ENCODE measurements at regions not wholly inside any gene's neighbourhood (a gene's known extent, or its start where the extent isn't known, plus 50 kb on each side); places are given as distances from the start of the nearest gene placed in this dataset.

DNA sequence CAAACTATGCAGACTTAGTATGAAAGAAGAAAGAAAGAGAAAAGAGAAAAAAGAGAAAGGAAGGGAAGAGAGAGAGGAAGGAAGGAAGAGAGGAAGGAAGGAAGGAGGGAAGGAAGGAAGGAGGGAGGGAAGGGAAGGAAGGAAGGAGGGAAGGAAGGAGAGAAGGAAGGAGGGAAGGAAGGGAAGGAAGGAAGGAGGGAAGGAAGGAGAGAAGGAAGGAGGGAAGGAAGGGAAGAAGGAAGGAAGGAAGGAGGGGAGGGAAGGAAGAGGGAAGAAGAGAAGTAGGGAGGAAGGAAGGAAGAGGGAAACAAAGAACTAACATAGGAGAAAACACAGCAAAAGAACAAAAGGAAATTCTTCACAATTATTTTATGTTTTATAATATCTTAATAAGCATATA is 502.1 kb downstream of the SOX6 start:
- TF ChIP-seq, protein P1, sequence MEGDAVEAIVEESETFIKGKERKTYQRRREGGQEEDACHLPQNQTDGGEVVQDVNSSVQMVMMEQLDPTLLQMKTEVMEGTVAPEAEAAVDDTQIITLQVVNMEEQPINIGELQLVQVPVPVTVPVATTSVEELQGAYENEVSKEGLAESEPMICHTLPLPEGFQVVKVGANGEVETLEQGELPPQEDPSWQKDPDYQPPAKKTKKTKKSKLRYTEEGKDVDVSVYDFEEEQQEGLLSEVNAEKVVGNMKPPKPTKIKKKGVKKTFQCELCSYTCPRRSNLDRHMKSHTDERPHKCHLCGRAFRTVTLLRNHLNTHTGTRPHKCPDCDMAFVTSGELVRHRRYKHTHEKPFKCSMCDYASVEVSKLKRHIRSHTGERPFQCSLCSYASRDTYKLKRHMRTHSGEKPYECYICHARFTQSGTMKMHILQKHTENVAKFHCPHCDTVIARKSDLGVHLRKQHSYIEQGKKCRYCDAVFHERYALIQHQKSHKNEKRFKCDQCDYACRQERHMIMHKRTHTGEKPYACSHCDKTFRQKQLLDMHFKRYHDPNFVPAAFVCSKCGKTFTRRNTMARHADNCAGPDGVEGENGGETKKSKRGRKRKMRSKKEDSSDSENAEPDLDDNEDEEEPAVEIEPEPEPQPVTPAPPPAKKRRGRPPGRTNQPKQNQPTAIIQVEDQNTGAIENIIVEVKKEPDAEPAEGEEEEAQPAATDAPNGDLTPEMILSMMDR (conservative IDR thresholded peaks at IDR 0.05), result no peak
- Mint-ChIP-seq H3K9me3 (no peaks in the 10 kb centered on the region), H3K36me3 (no peaks in the 10 kb centered on the region), H3K27me3 (peaks cover 27% of the 10 kb centered on the region), H3K27ac (no peak overlapping the region), H3K4me1 (ENCODE audit: unreplicated experiment) (peaks cover 16% of the 10 kb centered on the region), H3K4me3 (no peak overlapping the region)
- no peak for DNase-seq (ENCODE audit: extremely low spot score, unreplicated experiment)

DNA sequence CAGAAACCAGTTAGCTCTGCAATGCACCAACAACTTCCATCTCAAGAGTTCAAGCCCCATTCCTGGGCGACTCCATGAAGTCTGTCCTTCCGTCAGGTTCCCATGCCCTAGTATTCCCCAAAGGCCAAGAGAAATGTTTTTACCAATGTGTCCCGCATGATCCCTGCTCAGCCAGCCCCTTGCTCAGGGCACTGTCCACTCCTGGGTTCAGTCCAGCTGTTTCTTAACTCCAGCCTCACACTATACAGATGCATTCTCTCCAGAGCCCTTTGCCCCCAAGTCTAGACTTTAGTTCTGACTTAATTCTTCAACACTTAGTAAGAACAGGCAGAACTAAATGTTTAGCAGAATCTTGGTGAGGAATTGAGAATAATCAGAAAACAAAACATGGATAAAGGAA is 497.5 kb downstream of the SOX6 start:
- Mint-ChIP-seq H3K4me3 (no peak overlapping the region), H3K36me3 (no peaks in the 10 kb centered on the region), H3K27ac (no peak overlapping the region), H3K27me3 (peaks cover 26% of the 10 kb centered on the region), H3K4me1 (ENCODE audit: unreplicated experiment) (peaks cover 10% of the 10 kb centered on the region), H3K9me3 (no peaks in the 10 kb centered on the region)
- DNase-seq (ENCODE audit: extremely low spot score, unreplicated experiment), result no peak
- TF ChIP-seq, protein P1 (conservative IDR thresholded peaks at IDR 0.05), result no peak

DNA sequence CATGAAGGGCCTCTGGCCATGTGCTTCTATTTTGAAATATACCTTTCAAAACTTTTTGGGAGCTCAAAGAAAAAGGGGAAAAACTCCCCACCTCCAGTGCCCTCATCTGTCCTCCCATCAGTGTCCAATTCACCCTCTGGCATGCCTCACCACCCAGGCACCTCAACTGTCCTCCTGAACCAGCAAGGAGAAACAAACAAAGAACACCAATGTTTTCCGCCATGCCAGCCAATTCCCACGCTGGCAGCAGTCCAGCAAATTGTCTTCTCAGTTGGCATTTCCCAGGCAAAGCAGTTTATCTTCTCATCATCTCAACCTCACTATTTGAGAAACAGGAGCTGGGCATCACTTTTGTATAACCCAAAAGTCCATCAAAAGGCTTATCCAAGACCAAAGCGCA is 496.9 kb downstream of the SOX6 start:
- H3K9me3 Mint-ChIP-seq, result no peaks in the 10 kb centered on the region
- no peak overlapping the region for H3K4me3 Mint-ChIP-seq
- H3K36me3 Mint-ChIP-seq, result no peaks in the 10 kb centered on the region
- TF ChIP-seq, protein P1 (conservative IDR thresholded peaks at IDR 0.05), result no peak
- DNase-seq (ENCODE audit: extremely low spot score, unreplicated experiment), result no peak
- no peak overlapping the region for H3K27ac Mint-ChIP-seq
- peaks cover 14% of the 10 kb centered on the region for H3K4me1 Mint-ChIP-seq (ENCODE audit: unreplicated experiment)
- H3K27me3 Mint-ChIP-seq, result peaks cover 25% of the 10 kb centered on the region

DNA sequence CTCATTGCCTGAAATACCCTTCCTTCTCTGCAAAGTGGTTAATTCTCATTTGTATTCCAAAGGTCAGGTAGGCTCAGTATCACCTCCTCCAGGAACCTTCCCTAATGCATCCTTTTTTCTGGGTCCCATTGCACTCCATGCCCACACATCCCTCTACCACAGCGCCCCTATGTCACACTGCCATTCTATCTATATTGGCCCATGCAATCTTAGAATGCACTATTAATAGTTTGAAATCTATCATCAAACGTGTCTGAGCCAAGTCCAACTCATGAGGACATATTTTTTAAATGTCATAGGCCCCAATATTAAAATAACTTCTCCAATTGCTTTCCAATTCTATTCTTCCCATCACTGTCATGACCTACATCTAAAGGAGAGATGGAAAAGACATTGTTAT is 495.1 kb downstream of the SOX6 start:
- H3K4me1 Mint-ChIP-seq (ENCODE audit: unreplicated experiment), result peaks cover 17% of the 10 kb centered on the region
- H3K9me3 Mint-ChIP-seq, result no peaks in the 10 kb centered on the region
- H3K27me3 Mint-ChIP-seq, result peaks cover 27% of the 10 kb centered on the region
- H3K27ac Mint-ChIP-seq, result no peak overlapping the region
- H3K4me3 Mint-ChIP-seq, result no peak overlapping the region
- DNase-seq (ENCODE audit: extremely low spot score, unreplicated experiment), result no peak
- H3K36me3 Mint-ChIP-seq, result no peaks in the 10 kb centered on the region
- TF ChIP-seq, protein P1 (conservative IDR thresholded peaks at IDR 0.05), result no peak

DNA sequence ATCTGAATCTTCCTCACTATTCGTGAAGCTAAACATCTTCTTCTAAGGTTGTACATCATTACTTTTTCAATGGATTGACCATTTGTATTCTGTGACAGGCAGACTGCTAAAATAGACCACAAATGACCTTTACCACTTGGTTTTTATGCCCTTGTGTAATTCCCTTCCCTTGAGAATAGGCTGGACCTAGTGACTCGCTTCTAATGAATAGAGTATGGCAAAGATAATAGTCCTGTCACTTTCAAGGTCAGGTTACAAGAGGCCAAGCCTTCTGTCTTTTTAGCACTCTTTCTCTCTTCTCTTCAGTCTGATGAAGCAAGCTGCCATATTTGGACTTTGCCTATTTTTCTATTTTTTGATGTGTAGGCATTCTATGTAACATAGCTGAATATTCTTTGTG is 492.9 kb downstream of the SOX6 start:
- TF ChIP-seq, protein P1 (conservative IDR thresholded peaks at IDR 0.05), result no peak

More for the DNA sequence above, 492.9 kb downstream of the SOX6 start:
- no peak for DNase-seq (ENCODE audit: extremely low spot score, unreplicated experiment)
- Mint-ChIP-seq H3K4me1 (ENCODE audit: unreplicated experiment) (peaks cover 17% of the 10 kb centered on the region), H3K4me3 (no peak overlapping the region), H3K27ac (no peak overlapping the region), H3K27me3 (peaks cover 21% of the 10 kb centered on the region), H3K9me3 (peaks cover 6% of the 10 kb centered on the region), H3K36me3 (no peaks in the 10 kb centered on the region)

Data from type B pancreatic cell (in vitro differentiated cells).